COR-L47 (cell line): ENCODE measurements at regions not wholly inside any gene's neighbourhood (a gene's known extent, or its start where the extent isn't known, plus 50 kb on each side); places are given as distances from the start of the nearest gene placed in this dataset.
A peak's percentile ranks its signal among the peaks of the same experiment; 100 is the strongest.

Experiments
- DNase-seq: peaks from one replicate; lab custom pipeline; 2025; lab: John Stamatoyannopoulos, UW

DNA sequence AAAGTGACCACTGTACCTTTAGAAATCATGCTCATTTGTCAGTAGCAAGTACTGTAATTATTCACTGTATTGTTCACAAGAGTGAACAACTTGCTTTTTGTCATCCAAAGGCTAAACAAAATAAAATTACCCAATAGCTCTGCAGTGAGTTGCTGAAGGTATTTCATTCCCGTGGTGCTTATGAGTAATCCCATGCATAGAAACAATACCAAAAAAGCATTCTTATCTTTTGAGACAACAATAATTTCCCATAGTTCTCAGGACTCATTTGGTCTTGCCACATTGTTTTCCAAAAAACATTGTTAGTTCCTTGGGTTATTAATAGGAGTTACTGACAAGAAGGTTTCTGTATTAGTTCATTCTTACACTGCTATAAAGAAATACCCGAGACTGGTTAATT, 503.2 kb upstream of the FAM98A start:
- no peak for DNase-seq

DNA sequence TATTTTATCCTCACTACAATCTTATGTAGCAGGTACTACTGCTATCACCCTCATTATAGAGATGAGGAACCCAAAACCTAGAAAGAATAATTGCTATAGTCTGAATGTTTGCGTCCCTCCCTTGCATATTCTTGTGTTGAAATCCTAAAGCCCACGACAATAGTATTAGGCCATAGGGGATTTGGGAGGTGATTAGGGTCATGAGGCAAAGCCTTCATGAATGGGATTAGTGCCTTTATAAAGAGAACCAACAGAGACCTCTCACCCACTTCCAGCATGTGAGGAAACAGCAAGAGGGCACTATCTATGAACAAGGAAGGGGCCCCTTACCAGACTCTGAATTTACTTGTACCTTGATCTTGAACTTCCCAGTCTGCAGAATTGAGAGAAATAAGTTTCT, 500.3 kb upstream of the FAM98A start:
- no peak for DNase-seq

DNA sequence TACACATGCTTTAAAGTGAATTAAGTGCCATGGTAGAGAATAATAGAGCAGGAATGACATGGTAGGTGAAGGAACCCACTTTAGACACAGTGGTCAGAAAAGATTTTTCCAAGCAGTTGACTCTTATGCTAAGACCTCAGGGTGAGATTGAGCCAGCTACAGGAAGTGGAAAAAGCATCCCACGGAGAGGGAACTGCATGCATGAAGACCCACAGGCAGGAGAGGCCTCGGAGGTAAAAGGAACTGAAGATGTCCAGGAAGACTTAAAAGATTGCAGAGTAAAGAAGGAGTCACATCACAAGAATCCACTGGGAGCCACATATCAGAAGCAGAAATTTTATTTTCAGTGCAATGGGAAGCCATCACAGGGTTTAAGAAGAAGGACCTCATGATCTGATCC, 499.2 kb upstream of the FAM98A start:
- DNase-seq, result no peak

DNA sequence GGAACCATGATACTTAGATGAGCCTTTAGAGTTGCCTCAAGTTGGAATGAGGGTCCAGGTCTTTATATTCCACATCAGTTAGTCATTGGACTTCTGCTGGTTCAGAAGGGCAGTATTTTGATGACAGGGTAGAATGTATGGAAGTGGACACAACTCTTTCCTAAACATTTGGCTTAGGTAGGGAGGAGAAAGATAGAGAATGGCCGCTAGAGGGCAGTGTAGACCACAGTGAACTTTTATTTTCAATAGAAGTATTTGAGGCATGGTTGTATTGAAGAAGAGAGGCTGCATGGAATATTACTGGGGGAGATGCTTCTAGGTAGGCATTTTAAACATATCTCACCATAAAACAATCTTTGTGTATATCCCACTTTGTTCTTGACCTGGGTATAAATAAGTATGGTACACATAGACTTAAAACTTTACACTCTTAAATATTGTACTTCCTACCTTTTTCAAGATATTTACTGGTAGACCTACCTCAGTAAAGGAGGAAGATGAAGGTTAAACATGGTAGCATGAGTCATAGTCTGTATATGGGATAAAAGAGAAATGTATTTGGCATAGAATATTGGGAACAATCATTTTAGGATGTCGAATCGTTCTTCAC, 497.6 kb upstream of the FAM98A start:
- DNase-seq, result peak; percentile 12

DNA sequence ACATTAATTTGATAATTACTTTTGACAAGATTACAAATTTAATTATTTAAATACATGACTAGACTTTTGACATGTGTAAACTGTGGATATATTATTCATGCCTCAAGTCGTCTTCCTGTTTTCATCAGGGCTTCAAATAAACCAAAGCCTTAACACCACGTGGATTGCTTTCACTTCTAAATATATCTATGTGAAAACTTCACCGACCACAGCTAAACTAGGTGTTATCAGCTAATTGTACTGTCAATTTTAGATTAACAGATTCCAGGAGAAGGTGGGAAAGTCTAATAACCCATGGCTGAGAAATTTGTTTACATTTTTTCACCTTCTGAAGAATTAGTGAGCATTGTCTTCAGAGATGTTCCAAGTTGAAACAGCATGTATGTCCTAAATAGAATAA, 494.7 kb upstream of the FAM98A start:
- DNase-seq, result no peak

DNA sequence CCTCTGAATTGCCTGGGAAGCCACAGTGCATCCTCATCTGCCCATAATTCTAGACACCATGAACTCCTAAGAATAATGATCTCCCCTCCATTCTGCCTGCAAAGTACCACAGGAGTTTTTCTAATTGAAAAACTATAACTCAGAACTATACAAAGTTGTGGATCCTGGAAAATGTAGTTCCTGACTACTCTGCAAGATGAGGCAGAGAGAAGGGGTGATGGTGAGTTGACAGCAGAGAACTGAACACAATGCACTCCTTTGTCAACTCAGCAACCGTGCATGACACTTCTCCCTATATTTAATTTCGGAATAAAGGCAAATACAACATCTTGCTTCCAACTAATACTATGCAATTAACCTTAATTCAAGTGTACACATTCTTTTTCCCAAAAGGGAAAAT, 471.1 kb upstream of the FAM98A start:
- DNase-seq, result no peak

DNA sequence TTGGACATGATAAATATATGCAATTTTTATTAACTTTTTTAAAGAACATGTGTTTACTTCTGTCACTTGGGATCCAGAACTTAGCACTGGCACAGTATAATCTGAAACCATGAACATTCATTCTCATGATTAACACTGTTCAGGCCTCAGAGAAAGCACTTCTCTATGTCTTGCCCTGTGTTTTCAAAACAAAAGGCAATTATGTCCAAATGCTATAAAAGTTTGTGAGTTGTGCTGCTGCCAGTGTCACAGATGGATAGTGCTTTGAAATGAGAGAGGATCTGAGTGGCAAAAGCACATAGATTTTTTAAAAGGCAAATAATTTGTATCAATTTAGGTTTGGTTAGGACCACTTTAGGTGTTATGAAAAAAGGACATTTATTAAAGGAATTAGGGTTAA, 470.5 kb upstream of the FAM98A start:
- DNase-seq, result no peak

DNA sequence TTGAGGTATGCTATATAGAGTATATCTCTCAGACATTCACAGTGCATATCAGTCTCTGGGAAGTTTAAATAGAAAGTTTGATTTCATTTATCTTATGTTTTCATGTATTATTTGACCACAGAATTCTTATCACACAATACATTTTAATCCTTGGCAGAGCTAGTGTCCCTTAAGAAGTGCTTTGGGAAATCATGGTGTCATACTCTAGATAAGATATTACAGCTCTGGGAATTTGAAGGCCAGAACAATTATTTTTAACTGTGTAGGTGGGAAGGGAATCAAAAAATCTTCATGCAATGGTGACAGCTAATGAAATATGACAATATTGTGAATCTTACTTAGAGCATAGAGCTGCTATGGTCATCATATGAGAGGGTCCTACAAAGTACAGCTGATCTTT, 451.3 kb upstream of the FAM98A start:
- DNase-seq, result no peak

DNA sequence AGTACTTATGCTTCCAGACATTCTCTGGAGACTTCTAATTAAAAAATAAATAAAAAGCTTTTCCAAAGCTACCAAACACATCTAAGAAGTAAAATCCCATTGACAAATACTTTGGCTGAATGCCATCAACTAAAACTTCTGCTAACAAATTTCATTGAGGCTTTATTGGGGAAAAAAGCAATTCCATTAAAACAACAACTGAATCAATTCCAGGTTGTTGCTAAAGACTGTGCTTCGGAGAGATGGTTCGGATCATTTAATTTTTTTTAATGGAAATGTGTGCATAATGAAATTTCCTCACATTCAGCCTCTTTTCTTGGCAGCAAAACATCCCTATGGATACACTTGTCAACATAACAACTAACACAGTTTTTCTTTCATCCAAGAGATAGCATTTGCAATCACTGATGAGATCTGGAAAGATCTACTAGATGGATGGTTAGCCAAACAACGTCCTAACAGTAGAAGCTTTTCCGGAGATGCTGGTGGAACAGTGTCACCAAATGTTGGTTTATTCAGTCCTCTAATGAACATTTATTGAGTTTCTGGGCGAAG, 446.1 kb upstream of the FAM98A start:
- no peak for DNase-seq

DNA sequence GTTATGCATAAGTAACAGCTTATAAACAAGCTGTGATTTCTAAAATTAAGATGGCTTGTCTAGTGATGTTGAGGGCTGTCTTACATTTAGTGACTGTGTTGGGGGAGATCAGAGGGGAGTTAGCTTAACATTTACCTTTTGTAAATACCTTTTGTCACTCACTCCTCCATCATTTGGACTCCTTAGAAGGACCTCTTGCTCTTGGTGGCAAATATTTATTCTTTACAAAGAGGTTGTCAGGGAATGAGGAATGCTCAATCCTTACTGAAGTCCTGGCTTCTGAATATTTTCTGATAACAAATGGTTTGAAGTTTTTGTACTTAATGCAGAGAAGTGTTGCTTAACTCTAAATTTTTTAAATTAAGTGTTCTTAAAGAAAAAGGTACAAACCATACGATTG, 438.8 kb upstream of the FAM98A start:
- DNase-seq, result no peak

DNA sequence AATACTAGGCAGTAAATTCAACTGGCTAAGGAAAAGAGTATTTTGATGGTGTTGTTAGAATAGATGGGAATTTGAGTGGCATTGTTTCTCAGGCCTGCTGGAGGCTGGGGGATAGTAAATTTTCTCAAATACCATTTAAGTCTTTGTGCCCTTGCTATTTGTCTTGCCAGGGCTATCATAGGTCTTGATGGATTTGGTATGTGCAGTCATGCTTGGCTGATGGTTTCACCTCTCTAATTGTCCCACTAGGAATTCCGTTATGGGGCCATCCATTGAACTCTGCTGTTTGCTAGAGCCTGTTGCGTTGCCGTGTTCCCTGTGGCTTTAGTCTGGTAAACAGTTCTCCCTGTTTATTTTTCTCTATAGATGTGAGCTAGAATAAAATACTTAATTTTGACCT, 438.1 kb upstream of the FAM98A start:
- DNase-seq, result no peak

DNA sequence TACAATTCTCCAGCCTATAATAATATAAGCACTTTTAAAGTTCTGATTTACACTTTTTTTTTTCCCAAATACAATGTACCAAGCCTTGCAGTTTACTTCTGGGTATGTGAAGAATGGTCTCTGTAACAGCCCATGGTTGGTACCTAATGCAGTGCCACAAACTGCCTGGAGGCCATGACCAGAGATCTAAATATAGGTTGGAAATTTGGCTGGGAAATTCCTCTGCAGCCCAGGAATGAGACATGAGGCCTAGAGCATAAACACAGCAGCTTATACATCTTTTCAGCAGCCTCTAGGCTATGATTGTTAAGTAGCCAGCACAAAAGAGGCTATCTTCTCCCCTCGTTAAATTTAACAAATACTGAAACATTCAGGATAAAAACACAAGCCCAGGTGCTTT, 432.0 kb upstream of the FAM98A start:
- DNase-seq, result no peak

DNA sequence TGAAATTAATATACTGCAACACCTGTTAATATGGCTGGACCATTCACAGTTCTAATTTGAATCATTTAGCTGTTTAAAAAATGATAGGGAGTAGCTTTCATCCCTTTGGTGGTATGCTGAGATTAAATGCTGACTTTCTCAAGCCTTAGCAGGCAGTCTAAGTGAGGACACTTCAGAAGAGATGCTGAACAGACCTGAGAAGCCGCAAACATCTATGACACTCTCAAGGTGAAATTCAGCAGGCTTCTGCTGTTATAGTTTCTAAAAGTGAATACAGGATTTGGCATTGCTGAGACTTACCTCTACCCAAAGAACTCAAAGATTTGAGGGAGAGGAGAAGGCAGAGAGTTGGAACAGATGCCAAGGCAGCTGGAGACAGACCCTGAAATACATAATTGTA, 431.2 kb upstream of the FAM98A start:
- DNase-seq, result no peak

DNA sequence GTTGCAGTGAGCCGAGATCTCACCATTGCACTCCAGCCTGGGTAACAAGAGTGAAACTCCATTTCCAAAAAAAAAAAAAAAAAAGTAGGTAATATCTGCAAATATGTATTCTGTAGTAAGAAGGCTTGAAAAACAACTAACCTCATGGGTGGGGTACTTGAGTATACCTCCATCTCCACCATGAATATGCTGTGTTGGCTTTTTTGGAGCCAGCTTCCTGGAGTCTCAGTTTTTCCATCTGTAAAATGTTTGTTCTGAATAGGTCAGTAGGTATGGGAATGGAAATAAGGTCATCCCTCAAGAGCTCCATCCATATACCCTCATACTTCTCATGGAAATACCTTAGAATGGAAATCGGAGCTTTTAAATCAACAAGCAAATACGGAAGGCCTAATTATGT, 430.0 kb upstream of the FAM98A start:
- DNase-seq, result no peak

DNA sequence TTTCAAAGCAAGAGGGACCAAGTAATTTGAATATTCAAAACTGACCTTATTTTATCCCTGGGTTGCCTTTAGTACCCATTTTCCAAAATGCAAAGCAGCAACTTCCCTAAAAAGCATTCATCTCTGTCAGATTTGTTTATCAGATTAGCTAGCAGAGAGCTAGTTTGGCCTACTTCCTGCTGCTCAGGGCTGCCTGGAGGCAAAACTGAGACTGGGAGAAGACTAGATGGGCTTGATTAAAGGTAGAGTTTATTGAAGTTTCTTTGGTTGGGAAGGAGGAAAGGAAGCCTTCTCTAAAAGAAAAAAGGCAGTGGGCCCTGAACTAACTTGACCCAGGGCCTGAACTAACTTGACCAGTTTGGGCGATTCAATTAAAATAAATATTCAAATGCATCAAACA, 426.1 kb upstream of the FAM98A start:
- DNase-seq, result no peak

DNA sequence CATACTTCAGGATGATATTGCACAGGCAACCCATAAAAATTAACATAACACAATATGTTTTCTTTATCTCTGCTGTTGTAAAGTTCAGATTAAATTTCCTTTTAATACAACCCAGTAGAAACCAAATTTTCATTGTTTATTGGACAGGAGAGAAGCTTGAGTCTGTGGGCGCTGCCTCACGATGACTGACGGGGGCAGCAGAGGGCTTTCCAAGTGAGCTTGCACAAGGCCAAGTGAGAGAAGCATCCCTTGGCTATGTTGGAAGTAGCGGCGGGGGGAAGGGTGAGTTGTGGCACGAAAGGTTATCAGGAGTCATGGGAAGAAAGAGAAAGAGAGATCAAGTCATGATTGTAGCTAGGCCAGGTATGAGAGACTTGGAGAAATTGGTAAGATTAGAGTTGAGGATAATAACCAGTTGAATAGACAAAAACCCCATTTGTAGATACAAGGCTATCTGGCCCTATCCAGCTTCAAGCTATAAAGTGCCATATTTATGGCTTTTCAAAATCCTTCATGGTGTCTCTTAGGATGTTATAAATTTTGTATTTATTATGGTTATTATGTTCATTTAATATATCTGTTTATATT, 413.7 kb upstream of the FAM98A start:
- DNase-seq, result no peak

DNA sequence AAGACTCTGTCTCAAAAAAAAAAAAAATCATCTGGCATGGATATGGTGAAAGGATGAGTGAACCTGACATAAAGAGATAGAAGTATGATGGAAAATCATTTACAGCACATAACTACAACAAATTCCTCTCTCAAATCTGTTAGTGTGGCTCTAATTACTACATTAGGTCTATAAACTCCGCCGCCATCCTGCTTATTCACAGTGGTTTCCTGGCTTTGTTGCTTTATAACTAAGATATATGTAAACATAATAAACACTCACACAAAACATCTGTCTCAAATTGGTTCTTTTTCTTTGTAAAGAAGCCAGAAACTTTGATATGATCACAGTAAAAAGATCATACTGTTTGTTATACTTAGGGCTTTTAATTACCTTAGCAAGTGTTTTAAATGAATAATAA, 412.6 kb upstream of the FAM98A start:
- no peak for DNase-seq

DNA sequence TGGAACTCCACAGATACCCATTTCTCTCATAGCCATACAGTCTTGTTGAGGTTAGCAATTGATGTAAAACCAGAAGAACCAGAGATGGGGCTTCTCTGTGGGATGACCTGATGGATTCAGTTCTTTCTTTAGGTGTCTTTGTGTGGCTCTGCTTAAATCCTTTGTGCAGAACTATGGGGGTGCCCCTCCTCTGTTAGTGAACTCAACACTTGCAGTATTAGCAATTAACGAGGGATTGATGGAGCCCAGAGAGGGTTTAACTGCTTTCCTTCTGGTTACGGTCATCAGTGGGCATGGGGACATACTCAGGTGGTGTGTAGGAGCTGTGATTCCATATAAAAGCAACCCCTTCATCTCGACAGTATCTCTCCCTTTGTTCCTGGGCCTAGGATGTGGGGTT, 406.8 kb upstream of the FAM98A start:
- no peak for DNase-seq

DNA sequence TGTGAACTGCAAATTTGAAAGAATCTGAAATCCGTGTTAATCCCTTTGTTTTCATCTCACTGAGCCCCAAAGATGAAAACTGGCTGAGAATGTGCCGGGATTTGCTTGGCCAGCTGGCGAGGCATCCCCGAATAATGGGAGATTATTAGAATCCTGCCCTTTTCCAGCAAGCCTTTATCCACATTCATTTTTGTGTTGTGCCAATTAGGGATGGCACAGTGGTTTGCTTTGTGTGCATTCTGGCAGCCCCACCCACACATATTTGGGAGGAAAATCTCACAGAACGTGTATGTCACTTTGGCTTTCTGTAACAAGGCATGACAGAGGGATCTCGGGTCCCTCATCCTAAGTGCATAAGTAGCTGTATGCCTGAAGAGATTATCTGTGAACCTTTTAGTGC, 405.8 kb upstream of the FAM98A start:
- DNase-seq, result no peak

DNA sequence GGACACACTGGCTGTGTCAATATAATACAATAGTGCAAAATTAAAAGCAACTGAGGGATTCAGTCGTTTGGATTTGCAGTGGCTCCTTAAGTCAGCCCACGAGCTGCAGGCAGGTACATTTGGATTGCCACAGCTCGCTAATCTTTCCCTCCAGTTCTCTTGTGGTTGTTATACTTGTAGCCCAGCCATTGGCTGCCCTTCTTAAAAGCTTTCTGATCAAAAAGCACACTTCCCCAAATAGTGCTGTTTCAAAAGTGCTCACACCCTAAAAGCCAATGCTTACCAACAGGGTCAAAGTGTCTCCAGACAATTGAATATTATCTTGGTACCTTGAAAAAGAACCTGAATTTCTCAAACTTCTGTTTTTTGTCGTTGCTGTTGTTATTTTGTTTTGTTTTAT, 404.7 kb upstream of the FAM98A start:
- DNase-seq, result no peak

DNA sequence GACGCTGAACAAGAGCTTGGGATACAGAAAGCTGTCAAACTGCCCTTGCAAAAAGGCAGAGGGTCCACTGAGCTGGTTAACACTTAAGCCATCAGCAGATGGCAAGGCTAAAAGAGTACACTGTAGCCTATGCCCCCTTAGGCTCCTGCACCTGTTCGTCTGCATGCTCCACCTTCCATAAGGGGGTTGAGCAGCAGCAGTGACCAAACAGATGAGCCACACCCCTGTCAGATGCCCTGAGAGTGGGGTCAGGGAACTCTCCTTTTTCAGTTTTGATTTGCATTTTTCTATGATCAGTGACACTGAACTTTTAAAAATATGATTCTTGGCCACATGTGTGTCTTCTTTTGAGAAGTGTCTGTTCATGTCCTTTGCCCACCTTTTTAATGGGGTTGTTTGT, 402.5 kb upstream of the FAM98A start:
- DNase-seq, result no peak

DNA sequence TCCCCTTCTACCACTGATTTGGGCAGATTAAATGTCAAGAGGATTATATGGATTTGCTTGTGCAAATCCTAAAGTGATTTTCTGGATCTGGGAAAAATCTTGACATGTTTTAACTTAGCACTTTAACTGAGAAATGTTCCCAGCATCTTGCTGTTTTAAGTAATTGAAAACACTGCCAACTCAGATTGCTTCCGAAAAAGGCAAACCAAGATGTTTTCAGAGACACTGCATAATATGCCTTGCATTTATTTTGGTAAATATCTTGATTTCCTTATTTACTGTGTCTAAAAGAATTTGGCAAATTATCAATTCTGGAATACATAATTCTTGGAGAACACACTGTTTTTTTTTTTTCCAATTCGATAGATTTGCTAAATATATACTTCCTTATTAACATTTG, 385.0 kb upstream of the FAM98A start:
- no peak for DNase-seq

DNA sequence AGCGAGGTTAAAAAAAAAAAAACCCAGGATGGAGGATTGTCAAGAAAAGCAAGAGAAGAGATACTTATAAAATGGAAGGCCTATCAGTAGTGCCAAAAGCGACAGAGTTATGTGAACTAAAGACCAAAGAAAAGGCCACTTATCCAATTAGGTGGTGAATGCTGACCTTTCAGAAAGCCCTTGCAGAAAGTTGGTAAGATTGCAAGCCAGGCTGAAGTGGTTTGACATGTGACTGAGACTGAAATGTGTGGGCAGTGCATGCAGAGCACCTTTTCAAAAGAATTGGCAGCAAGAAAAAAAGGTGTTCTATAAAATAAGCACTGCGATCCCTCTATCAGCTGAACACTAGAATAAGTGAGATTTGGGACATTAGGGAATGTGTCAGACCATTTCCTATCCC, 379.4 kb upstream of the FAM98A start:
- DNase-seq, result no peak

DNA sequence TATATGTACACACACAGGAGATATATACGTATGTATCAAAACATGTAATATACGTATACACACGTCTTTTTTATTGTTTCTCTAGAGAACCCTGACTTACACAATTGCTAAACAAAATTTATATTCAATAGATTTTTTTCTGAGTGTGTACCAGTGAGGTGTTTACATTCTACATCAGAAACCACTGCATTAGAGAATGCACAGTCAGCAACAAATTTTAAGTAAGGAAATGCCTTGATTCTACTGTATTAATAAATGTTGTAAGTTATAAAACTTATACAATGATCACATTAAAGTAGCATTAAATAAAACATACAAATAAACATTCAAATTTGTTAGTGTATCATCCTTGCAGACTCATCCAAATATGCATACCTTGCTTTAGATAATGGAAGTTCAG, 376.4 kb upstream of the FAM98A start:
- DNase-seq, result no peak
